Endothelial cell of umbilical vein (primary cell): ENCODE measurements at regions not wholly inside any gene's neighbourhood (a gene's known extent, or its start where the extent isn't known, plus 50 kb on each side); places are given as distances from the start of the nearest gene placed in this dataset.

ENCODE experiments used
- BruUV-seq: library from RNA; stranded (reverse); fragments of 400-500 nt; replicated peaks from 2 replicates; lab custom pipeline; 2021; lab: Mats Ljungman, UMichigan
- CTCF ChIA-PET: fragments of 300-600, 350-600 bp; sonication (Branson Sonifier 250); formaldehyde crosslinking; loops from one replicate; lab custom pipeline; 2021; ENCODE audit warnings: antibody characterized with exemption, inconsistent platforms; lab: Charles Lee
- POLR2A ChIA-PET: fragments of 300-600, 350-600 bp; sonication (Branson Sonifier 250); formaldehyde crosslinking; loops from one replicate; lab custom pipeline; 2021; ENCODE audit warnings: antibody characterized with exemption, inconsistent platforms; lab: Charles Lee
- DNase-seq: peaks from one replicate; pipeline ENCODE4 v3.0.0-alpha.2; 2011; ENCODE audit warnings: low read depth, low spot score
- FAIRE-seq: peaks from 2 replicates; lab custom pipeline; 2011; peaks lifted over from hg19 to GRCh38; lab: Jason Lieb, UNC
- H2AFZ ChIP-seq: 2 replicates; pipeline ENCODE4 v1.6.0; 2012; ENCODE audit warnings: low read depth, low read length, control low read depth, inconsistent platforms
- H3K27ac ChIP-seq: 2 replicates; pipeline ENCODE4 v1.5.1; 2011; ENCODE audit warnings: low read depth, mild to moderate bottlenecking, control low read depth, low read length, moderate library complexity; ENCODE audit not compliant: insufficient read depth
- H3K27me3 ChIP-seq, 2 experiments: 2 replicates each; pipeline versions ENCODE4 v1.6.0 to v1.6.1; 2011; ENCODE audit warnings: low read length in 2 of 2, mixed read lengths in 1 of 2; ENCODE audit not compliant: control insufficient read depth in 2 of 2, insufficient read depth in 2 of 2
- H3K36me3 ChIP-seq, 2 experiments: 2 replicates in 1 of 2; 3 replicates in 1 of 2; pipeline ENCODE4 v1.5.1; 2011; ENCODE audit warnings: low read length in 2 of 2, mild to moderate bottlenecking in 1 of 2, moderate library complexity in 1 of 2; ENCODE audit not compliant: control insufficient read depth in 2 of 2, insufficient read depth in 2 of 2; ENCODE audit errors: extremely low read depth in 1 of 2
- H3K4me1 ChIP-seq: 3 replicates; pipeline ENCODE4 v1.5.1; 2011; ENCODE audit warnings: mild to moderate bottlenecking, low read length; ENCODE audit not compliant: control insufficient read depth, insufficient read depth; ENCODE audit errors: extremely low read depth
- H3K4me2 ChIP-seq: 2 replicates; pipeline ENCODE4 v1.6.1; 2011; ENCODE audit warnings: low read length, control low read depth, mixed read lengths; ENCODE audit not compliant: insufficient read depth
- H3K4me3 ChIP-seq, 3 experiments: fragments of 200-600 bp in 1 of 3; sonication (generic), shearing (Covaris generic) in 1 of 3; replicated peaks in 1 of 3; 2 replicates each; pipeline ENCODE4 v1.5.1; 2011 to 2016; ENCODE audit warnings: control low read depth in 3 of 3, low read length in 3 of 3, mild to moderate bottlenecking in 2 of 3, inconsistent platforms in 1 of 3, low read depth in 1 of 3, moderate library complexity in 1 of 3; ENCODE audit not compliant: insufficient read depth in 1 of 3
- H3K79me2 ChIP-seq: 2 replicates; pipeline ENCODE4 v1.6.0; 2012; ENCODE audit warnings: low read length, inconsistent platforms; ENCODE audit not compliant: control insufficient read depth, insufficient read depth
- H3K9ac ChIP-seq: replicated peaks from 2 replicates; pipeline ENCODE3; 2011; ENCODE audit warnings: low read length, control low read depth; ENCODE audit not compliant: insufficient read depth; ENCODE audit errors: extremely low read depth
- H3K9me1 ChIP-seq: replicated peaks from 3 replicates; pipeline ENCODE4 v1.6.0; 2011; ENCODE audit warnings: mild to moderate bottlenecking, low read length; ENCODE audit not compliant: control insufficient read depth, insufficient read depth; ENCODE audit errors: extremely low read depth
- H3K9me3 ChIP-seq: replicated peaks from 2 replicates; pipeline ENCODE4 v1.5.1; 2012; ENCODE audit warnings: low read length, inconsistent platforms; ENCODE audit not compliant: control insufficient read depth, insufficient read depth
- H4K20me1 ChIP-seq: replicated peaks from 2 replicates; pipeline ENCODE3; 2011; ENCODE audit warnings: mild to moderate bottlenecking, low read length; ENCODE audit not compliant: control insufficient read depth, insufficient read depth; ENCODE audit errors: extremely low read depth
- CTCF ChIP-seq, 2 donors: IDR thresholded peaks; 1 replicate in 1 of 2; 2 replicates in 1 of 2; pipeline ENCODE4 v1.5.1; 2011; ENCODE audit warnings: low read length in 2 of 2, mild to moderate bottlenecking in 2 of 2, moderate library complexity in 2 of 2, control low read depth in 1 of 2, inconsistent platforms in 1 of 2, low read depth in 1 of 2; ENCODE audit not compliant: insufficient read depth in 1 of 2; ENCODE audit errors: extremely low read depth in 1 of 2
- EZH2 ChIP-seq: IDR thresholded peaks from 2 replicates; pipeline ENCODE4 v1.6.1; 2012; ENCODE audit warnings: borderline replicate concordance, low read depth, mild to moderate bottlenecking, moderate library complexity, low read length, inconsistent platforms; ENCODE audit not compliant: severe bottlenecking
- FOS ChIP-seq: IDR thresholded peaks from 2 replicates; pipeline ENCODE4 v1.6.1; 2011; ENCODE audit warnings: mild to moderate bottlenecking, low read length, moderate library complexity, borderline replicate concordance; ENCODE audit not compliant: insufficient read depth
- GATA2 ChIP-seq: IDR thresholded peaks from 2 replicates; pipeline ENCODE4 v1.7.0; 2011; ENCODE audit warnings: low read depth, mild to moderate bottlenecking, moderate library complexity, mixed read lengths, low read length; ENCODE audit not compliant: insufficient read length, insufficient read depth
- JUN ChIP-seq: IDR thresholded peaks from 2 replicates; pipeline ENCODE4 v1.6.1; 2011; ENCODE audit warnings: borderline replicate concordance, low read depth; ENCODE audit not compliant: insufficient read length, insufficient read depth
- MYC ChIP-seq: IDR thresholded peaks from one replicate; pipeline ENCODE4 v1.6.1; 2011; ENCODE audit warnings: mild to moderate bottlenecking, low read depth, low read length
- POLR2A ChIP-seq: IDR thresholded peaks from 2 replicates; pipeline ENCODE4 v1.6.1; 2012; ENCODE audit warnings: low read depth, mild to moderate bottlenecking, control low read depth, low read length
- POLR2AphosphoS5 ChIP-seq: IDR thresholded peaks from 2 replicates; pipeline ENCODE4 v1.6.1; 2012; ENCODE audit warnings: low read depth, mild to moderate bottlenecking, control low read depth, low read length, moderate library complexity; ENCODE audit not compliant: insufficient read depth
- dilution Hi-C: fragments of 300-500 bp; cut with MboI; formaldehyde crosslinking; loops from one replicate; pipeline ENCODE4 v1.15.0; 2019; ENCODE audit warnings: low sequenced_read_pairs; ENCODE audit not compliant: extremely low pct_ligation_motif_present
- intact Hi-C: fragments of 100-400 bp; cut with micrococcal nuclease; formaldehyde crosslinking; loops from one replicate; pipeline ENCODE4 v1.10.0; 2022
- TF ChIP-seq, protein P1 (sequence below): IDR thresholded peaks from 2 replicates; pipeline ENCODE4 v1.6.1; 2011; ENCODE audit not compliant: insufficient read depth, insufficient read length

GRCh38 chr12:93186131-93186530 lies 191.6 kb upstream of the NUDT4 start:
- Histone ChIP-seq H3K27ac (no peak overlapping the region), H3K36me3 (no peaks in the 10 kb centered on the region), H3K9me1 (no peaks in the 10 kb centered on the region), H3K4me2 (no peak overlapping the region), H3K27me3 (no peaks in the 10 kb centered on the region), H4K20me1 (no peaks in the 10 kb centered on the region), H2AFZ (no peak overlapping the region), H3K9ac (no peak overlapping the region), H3K4me3 (no peak overlapping the region), H3K9me3 (no peaks in the 10 kb centered on the region), H3K79me2 (no peaks in the 10 kb centered on the region), H3K4me1 (no peaks in the 10 kb centered on the region)
- ChIA-PET CTCF (interaction anchor here (1.8 kb wide), 1 partner anchor 18 kb away, joined by 5 read pairs; no protein-coding TSS in a partner anchor), POLR2A (no interaction called here)
- TF ChIP-seq MYC (no peak), GATA2 (no peak), FOS (no peak), CTCF (IDR thresholded peaks at IDR 0.05; ENCODE audit: extremely low read depth in 1 of 2, insufficient read depth in 1 of 2, low read depth in 1 of 2, low read length in 2 of 2) (no peak), POLR2AphosphoS5 (no peak), POLR2A (no peak), EZH2 (no peak), JUN (no peak)
- TF ChIP-seq, protein P1, sequence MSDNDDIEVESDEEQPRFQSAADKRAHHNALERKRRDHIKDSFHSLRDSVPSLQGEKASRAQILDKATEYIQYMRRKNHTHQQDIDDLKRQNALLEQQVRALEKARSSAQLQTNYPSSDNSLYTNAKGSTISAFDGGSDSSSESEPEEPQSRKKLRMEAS, result no peak
- FAIRE-seq (no peak), DNase-seq (no peak)
- BruUV-seq, result no TSS peak
- dilution Hi-C loops (no loop called here), intact Hi-C loops (no loop called here)
